K562 (cell line): ENCODE measurements at regions not wholly inside any gene's neighbourhood (a gene's known extent, or its start where the extent isn't known, plus 50 kb on each side); places are given as distances from the start of the nearest gene placed in this dataset.
"Not testable (repeated sequence)": the region's sequence is repeated elsewhere in the genome, so short reads cannot be mapped to it uniquely, and the experiment has no call there.

Experiments used
- ATAC-seq: fragments of 200-7000 bp; cut with Tn5 transposase; 3 replicates; pipeline ENCODE4 v1.9.1; 2020; ENCODE audit warnings: moderate library complexity
- BruUV-seq: library from RNA; stranded (reverse); fragments of 400-500 nt; replicated peaks from 2 replicates; lab custom pipeline; 2021; lab: Mats Ljungman, UMichigan
- CTCF ChIA-PET: fragments of 300-600 bp; formaldehyde crosslinking; extraction: SDS; loops from one replicate; lab custom pipeline; 2021; ENCODE audit warnings: low intra/inter-chr PET ratio; lab: Yijun Ruan, JAX
- POLR2A ChIA-PET: fragments of 300-600, 350-650 bp; sonication (Branson Sonifier 250); formaldehyde crosslinking; extraction: SDS; loops from one replicate; lab custom pipeline; 2021; ENCODE audit warnings: antibody characterized with exemption, inconsistent platforms; lab: Yijun Ruan, JAX
- DNase-seq, 4 experiments: peaks; one replicate each; pipeline versions ENCODE4 v3.0.0 to v3.0.0-alpha.2; 2011 to 2018; ENCODE audit warnings: low spot score in 3 of 4, mixed read lengths in 3 of 4; ENCODE audit errors: extremely low read depth in 1 of 4
- FAIRE-seq: peaks from 2 replicates; lab custom pipeline; 2011; peaks lifted over from hg19 to GRCh38; lab: Jason Lieb, UNC
- H2AFZ ChIP-seq: 2 replicates; pipeline ENCODE4 v1.6.0; 2011; ENCODE audit warnings: low read depth, low read length, control low read depth, inconsistent platforms
- H3K27ac ChIP-seq: fragments of 200-600 bp; 3 replicates; pipeline ENCODE4 v1.8.0; 2011; ENCODE audit warnings: low read depth, mild to moderate bottlenecking, control low read depth, inconsistent platforms, low read length, moderate library complexity, mixed read lengths; ENCODE audit errors: extremely low read depth
- H3K27me3 ChIP-seq, 2 experiments: fragments of 300-600 bp in 1 of 2; 2 replicates in 1 of 2; 3 replicates in 1 of 2; pipeline versions ENCODE4 v1.6.0 to v1.8.0; 2011; ENCODE audit warnings: inconsistent platforms in 2 of 2, low read length in 2 of 2, mild to moderate bottlenecking in 1 of 2, mixed read lengths in 1 of 2, moderate library complexity in 1 of 2; ENCODE audit not compliant: control insufficient read depth in 2 of 2, insufficient read depth in 2 of 2
- H3K36me3 ChIP-seq: fragments of 300-600 bp; 3 replicates; pipeline ENCODE4 v1.8.0; 2011; ENCODE audit warnings: mild to moderate bottlenecking, low read length, inconsistent platforms; ENCODE audit not compliant: control insufficient read depth, insufficient read depth
- H3K4me1 ChIP-seq, 2 experiments: fragments of 200-600 bp in 1 of 2; replicated peaks in 1 of 2; 2 replicates in 1 of 2; 3 replicates in 1 of 2; pipeline versions ENCODE4 v1.5.1 to v1.8.0; 2011; ENCODE audit warnings: inconsistent platforms in 2 of 2, low read length in 2 of 2, mild to moderate bottlenecking in 1 of 2, mixed read lengths in 1 of 2, moderate library complexity in 1 of 2; ENCODE audit not compliant: control insufficient read depth in 2 of 2, insufficient read depth in 2 of 2
- H3K4me2 ChIP-seq: 2 replicates; pipeline ENCODE4 v1.6.1; 2011; ENCODE audit warnings: low read length, control low read depth, inconsistent platforms, mixed read lengths; ENCODE audit not compliant: insufficient read depth
- H3K4me3 ChIP-seq: fragments of 200-600 bp; sonication (generic), shearing (Covaris generic); 2 replicates; pipeline ENCODE4 v1.5.1; 2016; ENCODE audit warnings: control low read depth, inconsistent platforms
- H3K79me2 ChIP-seq: fragments of 200-600 bp; 3 replicates; pipeline ENCODE4 v1.8.0; 2011; ENCODE audit warnings: low read length, inconsistent platforms; ENCODE audit not compliant: control insufficient read depth, insufficient read depth
- H3K9ac ChIP-seq, 2 experiments: 2 replicates each; pipeline versions ENCODE4 v1.6.0 to v1.6.1; 2011; ENCODE audit warnings: low read depth in 2 of 2, low read length in 2 of 2, control low read depth in 1 of 2, inconsistent platforms in 1 of 2, mild to moderate bottlenecking in 1 of 2, mixed read lengths in 1 of 2; ENCODE audit not compliant: insufficient read depth in 1 of 2
- H3K9me1 ChIP-seq: one replicate; pipeline ENCODE4 v1.6.0; 2011; ENCODE audit warnings: inconsistent platforms, mild to moderate bottlenecking, low read length, moderate library complexity; ENCODE audit not compliant: control insufficient read depth, insufficient read depth
- H3K9me3 ChIP-seq: replicated peaks from 2 replicates; pipeline ENCODE4 v1.5.1; 2011; ENCODE audit warnings: low read depth, low read length, inconsistent platforms; ENCODE audit not compliant: control insufficient read depth, insufficient read depth
- H4K20me1 ChIP-seq: replicated peaks from 2 replicates; pipeline ENCODE4 v1.6.1; 2011; ENCODE audit warnings: low read length, inconsistent platforms, mixed read lengths; ENCODE audit not compliant: control insufficient read depth, insufficient read depth
- FOXK1 ChIP-seq: sonication (generic); formaldehyde crosslinking; IDR thresholded peaks from 2 replicates; pipeline ENCODE4 v1.8.0; 2022; ENCODE audit warnings: missing genetic modification reagents, mild to moderate bottlenecking, borderline replicate concordance
- GATA2 ChIP-seq: sonication (generic); formaldehyde crosslinking; IDR thresholded peaks from 2 replicates; pipeline ENCODE4 v1.4.0; 2020; ENCODE audit warnings: mild to moderate bottlenecking, missing genetic modification reagents
- NR4A1 ChIP-seq, 2 experiments: fragments of 250-450 bp in 1 of 2; fragments of 450-650 bp in 1 of 2; sonication (Bioruptor Pico) in 1 of 2; IDR thresholded peaks; 2 replicates each; pipeline versions ENCODE4 v1.4.0 to v1.6.1; 2016 to 2020; ENCODE audit warnings: mild to moderate bottlenecking in 2 of 2, missing compliant biosample characterization in 1 of 2, missing genetic modification characterization in 1 of 2, moderate library complexity in 1 of 2
- TCFL5 ChIP-seq: fragments of 250-450 bp; sonication (Bioruptor Pico); conservative IDR thresholded peaks from 2 replicates; pipeline ENCODE4 v1.6.1; 2021; ENCODE audit warnings: mild to moderate bottlenecking, moderate library complexity, matching md5 sums
- ZNF121 ChIP-seq: sonication (generic); formaldehyde crosslinking; conservative IDR thresholded peaks from 2 replicates; pipeline ENCODE4 v1.8.0; 2022; ENCODE audit warnings: missing genetic modification reagents
- ZNF165 ChIP-seq: fragments of 250-450 bp; sonication (Bioruptor Pico); IDR thresholded peaks from 2 replicates; pipeline ENCODE4 v1.4.0; 2020; ENCODE audit warnings: borderline replicate concordance
- ZNF395 ChIP-seq: fragments of 200-800 bp; sonication (Bioruptor generic); IDR thresholded peaks from 2 replicates; pipeline ENCODE4 v1.6.1; 2017; ENCODE audit warnings: missing genetic modification characterization, missing compliant biosample characterization
- WGBS: fragments of 100-300 bp; shearing (Covaris generic); methylation state at CpG from one replicate; pipeline ENCODE4 v1.1.6; 2016; ENCODE audit warnings: low coverage, mixed read lengths; ENCODE audit not compliant: insufficient coverage; ENCODE audit errors: missing lambda C conversion rate; 5-methylcytosine and 5-hydroxymethylcytosine counted together
- in situ Hi-C: fragments of 300-500 bp; cut with MboI; formaldehyde crosslinking; loops from 4 replicates; pipeline ENCODE4 v1.15.0; 2018; ENCODE audit warnings: inconsistent platforms, mixed read lengths
- intact Hi-C: fragments of 100-400 bp; cut with micrococcal nuclease; formaldehyde crosslinking; loops from 2 replicates; pipeline ENCODE4 v1.14.2; 2022
- TF ChIP-seq, protein P1 (sequence below): sonication (generic); formaldehyde crosslinking; IDR thresholded peaks from 2 replicates; pipeline ENCODE4 v1.8.1; 2022; ENCODE audit warnings: missing genetic modification reagents

GRCh38 chr2:138272524-138273195 is 228.9 kb upstream of the SPOPL start (continued):
- TF ChIP-seq, protein P1, sequence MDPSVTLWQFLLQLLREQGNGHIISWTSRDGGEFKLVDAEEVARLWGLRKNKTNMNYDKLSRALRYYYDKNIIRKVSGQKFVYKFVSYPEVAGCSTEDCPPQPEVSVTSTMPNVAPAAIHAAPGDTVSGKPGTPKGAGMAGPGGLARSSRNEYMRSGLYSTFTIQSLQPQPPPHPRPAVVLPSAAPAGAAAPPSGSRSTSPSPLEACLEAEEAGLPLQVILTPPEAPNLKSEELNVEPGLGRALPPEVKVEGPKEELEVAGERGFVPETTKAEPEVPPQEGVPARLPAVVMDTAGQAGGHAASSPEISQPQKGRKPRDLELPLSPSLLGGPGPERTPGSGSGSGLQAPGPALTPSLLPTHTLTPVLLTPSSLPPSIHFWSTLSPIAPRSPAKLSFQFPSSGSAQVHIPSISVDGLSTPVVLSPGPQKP (CRISPR knock-in tag): no peak
- no peak for TF ChIP-seq TCFL5 (CRISPR knock-in tag)
- TF ChIP-seq ZNF395 (CRISPR knock-in tag): no peak
- no peak for TF ChIP-seq NR4A1 (CRISPR knock-in tag; IDR thresholded peaks at IDR 0.05)
- TF ChIP-seq NR4A1 (tag; IDR thresholded peaks at IDR 0.05): no peak
- TF ChIP-seq FOXK1 (CRISPR knock-in tag): no peak
- TF ChIP-seq GATA2 (CRISPR knock-in tag): no peak
- no peak for TF ChIP-seq ZNF165 (CRISPR knock-in tag)
- no peak for TF ChIP-seq ZNF121 (CRISPR knock-in tag)
- TF ChIP-seq, all 486 proteins: peak for 0

- POLR2A ChIA-PET, H3K27me3 ChIP-seq, DNase-seq, H2AFZ ChIP-seq, H3K36me3 ChIP-seq, H3K9me3 ChIP-seq, H3K9me1 ChIP-seq, CTCF ChIA-PET, H3K4me1 ChIP-seq, ATAC-seq, FAIRE-seq, in situ Hi-C loops, H4K20me1 ChIP-seq, H3K79me2 ChIP-seq, H3K9ac ChIP-seq, H3K4me2 ChIP-seq, intact Hi-C loops, BruUV-seq, H3K27ac ChIP-seq, H3K4me3 ChIP-seq: not testable (repeated sequence)
- WGBS: 29% methylated on average over 11 of the region's 12 CpGs
These were observed 228.3 kb upstream of the SPOPL start for GRCh38 chr2:138273280-138273679.
